D721Med (cell line): ENCODE measurements at regions not wholly inside any gene's neighbourhood (a gene's known extent, or its start where the extent isn't known, plus 50 kb on each side); places are given as distances from the start of the nearest gene placed in this dataset.

Experiments used
- DNase-seq: peaks from one replicate; pipeline ENCODE4 v3.0.0; 2011; ENCODE audit warnings: low spot score; ENCODE audit not compliant: insufficient read length
- FAIRE-seq: peaks from 2 replicates; lab custom pipeline; 2011; peaks lifted over from hg19 to GRCh38; lab: Jason Lieb, UNC
- CTCF ChIP-seq: IDR thresholded peaks from 2 replicates; pipeline ENCODE4 v1.5.1; 2012; ENCODE audit warnings: mild to moderate bottlenecking, control low read depth; ENCODE audit not compliant: insufficient read depth; ENCODE audit errors: missing control alignments

DNA sequence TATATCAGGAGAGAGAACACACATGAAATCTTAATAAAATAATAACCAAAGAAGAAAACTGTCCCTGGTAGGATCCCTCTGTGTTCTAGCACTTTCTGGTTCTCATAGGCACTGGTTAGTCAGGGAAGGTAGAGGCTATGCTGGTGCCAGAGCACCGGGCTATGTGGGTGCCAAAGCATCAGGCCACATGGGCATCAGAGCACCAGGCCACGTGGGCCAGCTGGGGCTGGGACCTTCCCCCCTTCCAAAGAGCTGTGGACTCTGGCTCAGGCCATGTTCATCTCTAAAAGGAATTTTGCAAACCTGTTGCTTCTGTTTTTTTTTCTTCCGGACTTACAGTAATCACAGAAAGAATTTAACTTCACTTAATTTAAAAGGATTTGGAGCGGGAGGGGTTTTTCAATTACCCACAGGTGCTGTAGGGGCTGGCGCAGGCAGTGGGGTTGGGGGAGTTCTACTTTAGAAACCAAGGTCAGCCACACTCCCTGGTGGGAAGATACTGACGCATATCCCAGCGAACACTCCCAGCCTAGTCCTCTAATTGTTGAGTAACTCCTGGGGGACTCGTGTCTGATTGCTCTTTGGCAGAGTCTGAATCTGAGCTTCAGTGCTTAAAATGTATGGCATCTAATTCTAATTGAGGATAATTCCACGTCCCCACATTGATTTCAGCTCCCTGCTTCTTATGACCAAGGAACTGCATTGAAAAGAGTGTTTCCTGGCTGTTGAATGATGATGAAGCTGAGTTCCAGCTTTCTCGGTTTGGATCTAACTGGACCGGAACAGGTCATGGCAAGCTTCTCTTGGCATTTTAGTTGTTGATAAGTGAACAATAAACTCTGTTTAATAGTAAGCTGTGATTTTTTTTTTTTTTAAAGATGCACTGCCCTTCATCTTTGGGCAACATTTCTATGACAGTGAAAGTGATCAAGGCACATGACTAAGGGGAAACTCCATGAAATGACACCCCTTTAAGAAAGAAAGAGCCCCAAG lies 110.7 kb upstream of the FZD8 start:
- TF ChIP-seq CTCF: no peak
- FAIRE-seq (no peak), DNase-seq (no peak)

DNA sequence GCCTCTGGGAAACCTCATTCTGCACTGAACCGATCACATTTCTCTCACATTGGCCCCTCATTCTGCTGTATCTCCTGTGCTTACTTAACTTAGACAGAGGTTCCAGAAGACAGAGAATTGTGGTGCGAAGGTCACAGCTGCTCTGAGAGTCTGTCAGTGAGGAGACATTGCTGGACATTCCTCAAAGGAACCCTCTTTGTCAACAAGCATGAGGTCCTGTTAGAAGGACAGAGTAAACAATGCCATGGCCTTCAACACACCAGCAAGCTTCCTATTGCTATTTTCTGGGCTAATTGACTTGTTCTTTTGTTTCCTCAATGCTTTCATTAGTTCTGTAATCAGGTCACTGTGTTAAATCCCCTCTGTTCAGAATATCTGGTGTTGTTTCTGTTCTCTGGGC lies 109.3 kb upstream of the FZD8 start:
- FAIRE-seq: no peak
- TF ChIP-seq CTCF: no peak
- no peak for DNase-seq

DNA sequence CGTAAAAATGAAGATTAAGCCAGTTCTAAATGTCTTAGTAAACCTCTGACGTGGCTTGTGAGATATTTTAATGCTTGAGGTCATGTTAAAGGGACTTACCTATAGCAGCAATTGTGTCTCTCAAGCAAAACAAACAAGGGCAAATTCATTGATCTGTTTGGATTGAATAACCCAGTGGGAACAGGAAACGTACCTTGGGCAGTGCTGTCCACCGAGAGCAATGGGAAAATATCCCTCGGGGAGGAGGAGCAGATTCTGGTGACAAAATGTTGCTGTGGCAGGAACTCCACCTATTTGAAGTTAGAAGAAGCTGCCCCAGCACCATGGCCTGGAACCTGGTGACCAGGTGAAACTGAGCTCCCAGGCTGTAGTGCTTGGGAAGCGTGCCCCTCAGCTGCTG lies 107.1 kb upstream of the FZD8 start:
- no peak for FAIRE-seq
- no peak for TF ChIP-seq CTCF
- no peak for DNase-seq

DNA sequence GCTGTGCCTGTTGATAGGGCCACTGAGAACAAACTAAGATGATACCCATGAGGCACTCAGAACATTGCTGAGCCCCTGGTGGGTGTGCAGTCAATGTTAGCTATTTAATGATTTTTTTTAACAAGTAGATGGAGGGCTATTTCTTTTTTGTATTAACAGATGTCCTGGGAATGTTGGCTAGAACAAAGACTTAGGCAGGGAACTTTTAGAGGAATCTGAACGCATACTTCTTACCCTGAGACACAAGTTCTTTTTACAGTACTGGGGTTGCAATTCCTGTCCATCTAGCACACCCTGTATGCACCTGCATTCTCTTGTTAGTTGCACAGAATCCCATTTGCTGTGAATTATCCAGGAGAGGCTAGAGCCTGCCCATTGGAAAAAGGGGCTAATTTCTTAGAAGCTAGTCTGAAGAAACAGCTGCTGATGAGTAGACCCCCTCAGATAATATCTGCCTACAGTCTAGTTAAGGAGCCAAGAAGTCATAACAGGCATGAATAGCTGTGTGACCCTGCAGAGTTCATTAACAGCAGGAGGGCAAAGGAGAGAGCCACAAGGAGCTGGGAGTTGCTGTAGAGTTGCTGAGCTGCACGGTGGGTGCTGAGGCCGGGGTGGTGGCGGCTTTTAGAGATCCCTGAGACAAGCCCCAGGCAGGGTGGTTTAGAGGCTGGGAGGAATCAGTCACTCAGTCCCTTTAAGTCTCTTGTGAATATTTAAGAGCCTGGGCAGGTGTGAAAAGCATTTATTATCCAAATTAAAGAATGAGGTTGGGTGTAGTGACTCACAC lies 103.7 kb upstream of the FZD8 start:
- DNase-seq (no peak), FAIRE-seq (no peak)
- no peak for TF ChIP-seq CTCF

DNA sequence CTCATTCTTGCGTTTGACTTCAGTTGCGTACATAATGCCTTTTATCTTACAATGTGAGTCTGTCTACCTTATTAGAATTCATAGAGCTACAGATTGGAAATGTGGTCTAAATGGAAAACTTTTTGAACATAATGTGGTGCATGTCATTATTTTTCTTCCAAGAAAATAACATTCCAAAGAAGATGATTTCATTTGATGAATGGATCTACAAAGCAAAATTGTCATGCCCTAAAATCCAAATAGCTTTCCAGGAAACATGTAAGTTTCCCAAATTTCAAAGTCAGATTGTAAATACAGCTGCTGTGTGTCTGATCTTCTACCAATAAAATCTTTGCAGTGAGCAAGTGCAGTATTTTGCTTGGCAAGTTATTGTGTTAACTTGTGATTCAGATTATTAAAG lies 101.8 kb upstream of the FZD8 start:
- TF ChIP-seq CTCF: no peak
- no peak for DNase-seq
- FAIRE-seq: no peak

DNA sequence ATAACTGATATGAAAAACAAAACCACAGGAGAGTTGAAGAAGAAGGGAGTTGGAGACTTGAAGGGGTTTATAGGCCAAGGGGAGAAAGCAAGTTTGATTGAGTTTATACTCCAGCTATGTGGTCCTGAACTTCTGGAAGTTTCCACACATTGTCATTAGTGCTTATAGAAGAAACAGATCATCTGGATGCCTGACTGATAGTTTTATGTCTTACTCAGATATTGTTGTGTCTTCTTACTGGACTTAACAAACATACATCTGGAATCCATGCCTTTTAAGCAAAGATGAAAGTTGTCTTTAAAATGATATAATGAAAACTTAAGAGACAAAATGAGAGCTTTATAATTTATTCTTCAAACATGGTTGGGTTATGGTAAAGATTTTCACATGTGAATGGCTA lies 101.3 kb upstream of the FZD8 start:
- no peak for FAIRE-seq
- TF ChIP-seq CTCF: no peak
- no peak for DNase-seq

DNA sequence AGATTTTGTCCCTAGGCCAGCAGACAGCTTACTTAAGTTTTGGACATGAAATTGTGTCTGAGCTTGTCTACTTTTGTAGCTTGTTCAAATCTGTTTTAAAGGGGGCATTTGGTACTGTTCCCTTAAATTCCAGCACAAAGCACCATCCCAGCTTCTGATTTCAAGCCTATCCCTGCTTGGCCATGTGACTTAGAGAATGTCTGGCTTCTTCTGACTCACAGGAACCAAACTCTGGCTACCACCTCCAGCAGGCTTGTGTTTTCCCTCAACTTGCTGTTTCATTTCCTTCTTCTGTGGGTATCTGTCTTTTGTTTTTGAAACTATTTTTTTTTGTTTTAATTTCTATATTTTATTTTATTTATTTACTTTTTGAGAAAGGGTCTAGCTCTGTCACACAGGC lies 97.9 kb upstream of the FZD8 start:
- no peak for FAIRE-seq
- no peak for TF ChIP-seq CTCF
- DNase-seq: no peak
